HL-60 (cell line): ENCODE measurements at regions not wholly inside any gene's neighbourhood (a gene's known extent, or its start where the extent isn't known, plus 50 kb on each side); places are given as distances from the start of the nearest gene placed in this dataset.

Experiments
- DNase-seq, 2 experiments: peaks; one replicate each; pipeline ENCODE4 v3.0.0-alpha.2; 2010 to 2020; ENCODE audit warnings: low read depth in 1 of 2, low spot score in 1 of 2
- H3K27ac ChIP-seq: fragments of 250-450 bp; sonication (Bioruptor Pico); replicated peaks from 2 replicates; pipeline ENCODE4 v1.5.1; 2020; ENCODE audit warnings: mild to moderate bottlenecking, moderate library complexity
- H3K27me3 ChIP-seq: fragments of 250-450 bp; sonication (Bioruptor Pico); 2 replicates; pipeline ENCODE4 v1.5.1; 2021; ENCODE audit warnings: mild to moderate bottlenecking, moderate library complexity; ENCODE audit not compliant: insufficient read depth, poor library complexity, severe bottlenecking
- H3K4me3 ChIP-seq: replicated peaks from 2 replicates; pipeline ENCODE4 v1.5.1; 2011; ENCODE audit warnings: mild to moderate bottlenecking, control low read depth, low read length; ENCODE audit not compliant: insufficient read depth
- GABPA ChIP-seq: IDR thresholded peaks from 2 replicates; pipeline ENCODE4 v1.6.1; 2012; ENCODE audit warnings: low read depth
- POLR2AphosphoS5 ChIP-seq: IDR thresholded peaks from 2 replicates; pipeline ENCODE4 v1.6.1; 2012; ENCODE audit warnings: low read depth
- SPI1 ChIP-seq: IDR thresholded peaks from 2 replicates; pipeline ENCODE4 v1.6.1; 2012; ENCODE audit warnings: low read depth, mild to moderate bottlenecking, borderline replicate concordance
- TF ChIP-seq, protein P1 (sequence below): IDR thresholded peaks from one replicate; pipeline ENCODE4 v1.5.1; 2011; ENCODE audit warnings: low read length, control low read depth, inconsistent platforms; ENCODE audit not compliant: insufficient read depth
- TF ChIP-seq, protein P2 (sequence below): IDR thresholded peaks from 2 replicates; pipeline ENCODE4 v1.6.1; 2012; ENCODE audit warnings: low read depth; ENCODE audit not compliant: insufficient replicate concordance

DNA sequence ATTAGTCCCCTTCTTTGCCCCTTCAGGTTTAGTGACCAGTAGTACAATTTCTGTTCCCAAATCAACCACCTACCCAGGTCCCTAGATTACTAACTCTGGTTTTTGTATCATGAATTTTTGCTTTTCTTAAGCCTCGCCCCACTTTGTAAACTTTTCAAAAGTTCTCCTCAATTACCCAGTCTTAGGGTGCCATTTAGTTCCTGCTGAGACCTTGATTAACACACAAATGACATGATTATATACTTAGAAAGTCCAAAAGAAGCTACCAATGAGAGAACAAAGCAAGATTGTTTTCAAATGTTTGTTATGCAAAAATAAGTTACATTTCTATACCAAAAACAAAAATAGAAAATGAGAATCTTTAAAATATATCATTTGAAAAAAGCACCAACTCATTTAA, 594.4 kb downstream of the SQOR start:
- TF ChIP-seq, protein P1, sequence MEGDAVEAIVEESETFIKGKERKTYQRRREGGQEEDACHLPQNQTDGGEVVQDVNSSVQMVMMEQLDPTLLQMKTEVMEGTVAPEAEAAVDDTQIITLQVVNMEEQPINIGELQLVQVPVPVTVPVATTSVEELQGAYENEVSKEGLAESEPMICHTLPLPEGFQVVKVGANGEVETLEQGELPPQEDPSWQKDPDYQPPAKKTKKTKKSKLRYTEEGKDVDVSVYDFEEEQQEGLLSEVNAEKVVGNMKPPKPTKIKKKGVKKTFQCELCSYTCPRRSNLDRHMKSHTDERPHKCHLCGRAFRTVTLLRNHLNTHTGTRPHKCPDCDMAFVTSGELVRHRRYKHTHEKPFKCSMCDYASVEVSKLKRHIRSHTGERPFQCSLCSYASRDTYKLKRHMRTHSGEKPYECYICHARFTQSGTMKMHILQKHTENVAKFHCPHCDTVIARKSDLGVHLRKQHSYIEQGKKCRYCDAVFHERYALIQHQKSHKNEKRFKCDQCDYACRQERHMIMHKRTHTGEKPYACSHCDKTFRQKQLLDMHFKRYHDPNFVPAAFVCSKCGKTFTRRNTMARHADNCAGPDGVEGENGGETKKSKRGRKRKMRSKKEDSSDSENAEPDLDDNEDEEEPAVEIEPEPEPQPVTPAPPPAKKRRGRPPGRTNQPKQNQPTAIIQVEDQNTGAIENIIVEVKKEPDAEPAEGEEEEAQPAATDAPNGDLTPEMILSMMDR, result no peak
- TF ChIP-seq, protein P2, sequence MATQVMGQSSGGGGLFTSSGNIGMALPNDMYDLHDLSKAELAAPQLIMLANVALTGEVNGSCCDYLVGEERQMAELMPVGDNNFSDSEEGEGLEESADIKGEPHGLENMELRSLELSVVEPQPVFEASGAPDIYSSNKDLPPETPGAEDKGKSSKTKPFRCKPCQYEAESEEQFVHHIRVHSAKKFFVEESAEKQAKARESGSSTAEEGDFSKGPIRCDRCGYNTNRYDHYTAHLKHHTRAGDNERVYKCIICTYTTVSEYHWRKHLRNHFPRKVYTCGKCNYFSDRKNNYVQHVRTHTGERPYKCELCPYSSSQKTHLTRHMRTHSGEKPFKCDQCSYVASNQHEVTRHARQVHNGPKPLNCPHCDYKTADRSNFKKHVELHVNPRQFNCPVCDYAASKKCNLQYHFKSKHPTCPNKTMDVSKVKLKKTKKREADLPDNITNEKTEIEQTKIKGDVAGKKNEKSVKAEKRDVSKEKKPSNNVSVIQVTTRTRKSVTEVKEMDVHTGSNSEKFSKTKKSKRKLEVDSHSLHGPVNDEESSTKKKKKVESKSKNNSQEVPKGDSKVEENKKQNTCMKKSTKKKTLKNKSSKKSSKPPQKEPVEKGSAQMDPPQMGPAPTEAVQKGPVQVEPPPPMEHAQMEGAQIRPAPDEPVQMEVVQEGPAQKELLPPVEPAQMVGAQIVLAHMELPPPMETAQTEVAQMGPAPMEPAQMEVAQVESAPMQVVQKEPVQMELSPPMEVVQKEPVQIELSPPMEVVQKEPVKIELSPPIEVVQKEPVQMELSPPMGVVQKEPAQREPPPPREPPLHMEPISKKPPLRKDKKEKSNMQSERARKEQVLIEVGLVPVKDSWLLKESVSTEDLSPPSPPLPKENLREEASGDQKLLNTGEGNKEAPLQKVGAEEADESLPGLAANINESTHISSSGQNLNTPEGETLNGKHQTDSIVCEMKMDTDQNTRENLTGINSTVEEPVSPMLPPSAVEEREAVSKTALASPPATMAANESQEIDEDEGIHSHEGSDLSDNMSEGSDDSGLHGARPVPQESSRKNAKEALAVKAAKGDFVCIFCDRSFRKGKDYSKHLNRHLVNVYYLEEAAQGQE, result no peak
- no peak for TF ChIP-seq GABPA
- TF ChIP-seq POLR2AphosphoS5, result no peak
- TF ChIP-seq SPI1, result no peak
- no peak for DNase-seq
- Histone ChIP-seq H3K27ac (no peak overlapping the region), H3K4me3 (no peak overlapping the region), H3K27me3 (no peaks in the 10 kb centered on the region)

DNA sequence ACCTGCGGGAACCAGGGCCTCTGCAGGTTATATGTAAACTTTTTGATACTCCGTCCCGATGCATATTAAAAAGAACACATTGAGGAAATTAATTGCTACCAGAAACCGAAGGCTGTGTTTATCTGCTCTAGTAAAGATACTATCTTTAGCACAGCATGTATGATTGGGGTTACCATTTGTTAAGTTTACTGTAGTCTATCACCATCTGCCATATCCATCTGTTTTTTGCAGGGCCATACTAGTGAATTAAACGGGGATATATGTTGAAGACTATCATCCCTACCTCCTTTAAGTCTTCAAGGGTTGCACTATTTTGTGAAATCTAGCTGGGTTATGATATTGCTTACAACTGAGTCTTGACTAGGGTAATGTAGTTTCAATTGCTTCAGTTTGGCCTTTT, 597.0 kb downstream of the SQOR start:
- Histone ChIP-seq H3K27ac (no peak overlapping the region), H3K4me3 (no peak overlapping the region), H3K27me3 (no peaks in the 10 kb centered on the region)
- no peak for DNase-seq
- no peak for TF ChIP-seq GABPA
- TF ChIP-seq, protein P1, result no peak
- TF ChIP-seq SPI1, result no peak
- no peak for TF ChIP-seq POLR2AphosphoS5
- TF ChIP-seq, protein P2, result no peak

DNA sequence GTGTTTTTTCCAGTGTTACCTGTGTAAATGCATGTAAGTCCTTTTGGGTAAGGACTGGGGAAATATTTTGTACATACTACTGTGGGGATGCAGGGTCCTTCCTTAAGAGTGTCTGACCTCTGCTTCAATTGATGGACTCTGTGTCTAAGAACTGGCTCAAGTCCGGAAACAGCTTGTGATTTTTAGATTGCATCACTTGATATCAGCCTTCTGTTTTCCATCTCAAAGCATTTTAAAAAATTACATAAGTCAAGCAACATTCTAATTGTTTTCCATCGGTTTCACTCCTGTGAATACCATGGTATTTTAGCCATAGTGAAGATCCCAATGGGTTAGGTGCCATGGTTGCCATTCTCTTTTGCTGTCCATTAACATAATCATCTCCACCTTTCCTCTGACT, 597.6 kb downstream of the SQOR start:
- no peak for DNase-seq
- no peak overlapping the region for H3K27ac ChIP-seq
- no peaks in the 10 kb centered on the region for H3K27me3 ChIP-seq
- H3K4me3 ChIP-seq, result no peak overlapping the region
- TF ChIP-seq SPI1, result no peak
- TF ChIP-seq, protein P2, result no peak
- TF ChIP-seq GABPA, result no peak
- no peak for TF ChIP-seq POLR2AphosphoS5
- TF ChIP-seq, protein P1, result no peak
